ENCODE measurements at regions not wholly inside any gene's neighbourhood (a gene's known extent, or its start where the extent isn't known, plus 50 kb on each side); places are given as distances from the start of the nearest gene placed in this dataset.

- no peak for TF ChIP-seq CTCF (IDR thresholded peaks at IDR 0.05; ENCODE audit: low read depth, low read length)
- DNase-seq (ENCODE audit: extremely low read depth, low read depth): no peak
Measured at GRCh38 chr1:17885663-17886320, 130.7 kb downstream of the ACTL8 start.

DNA sequence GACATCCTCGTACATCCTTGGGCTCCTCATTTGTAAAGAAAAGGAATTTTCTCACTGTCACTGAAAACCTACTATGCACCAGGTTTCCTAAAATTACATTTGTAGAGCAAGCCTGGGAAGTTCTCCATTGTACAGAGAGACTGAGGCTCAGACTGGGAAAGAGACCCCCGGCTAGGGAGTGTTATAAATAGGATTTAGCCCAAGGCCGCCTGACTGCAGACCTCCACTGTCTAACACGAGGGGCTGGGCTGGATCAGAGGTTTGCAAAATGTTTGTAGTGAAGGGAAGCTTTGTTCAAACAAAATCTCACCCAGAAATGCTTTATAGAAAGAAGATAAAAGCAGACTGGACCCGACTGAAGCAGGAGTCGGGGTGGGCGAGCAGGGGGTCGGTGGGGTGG lies 131.3 kb downstream of the ACTL8 start:
- no peak for DNase-seq (ENCODE audit: extremely low read depth, low read depth)
- TF ChIP-seq CTCF (IDR thresholded peaks at IDR 0.05; ENCODE audit: low read depth, low read length): no peak

DNA sequence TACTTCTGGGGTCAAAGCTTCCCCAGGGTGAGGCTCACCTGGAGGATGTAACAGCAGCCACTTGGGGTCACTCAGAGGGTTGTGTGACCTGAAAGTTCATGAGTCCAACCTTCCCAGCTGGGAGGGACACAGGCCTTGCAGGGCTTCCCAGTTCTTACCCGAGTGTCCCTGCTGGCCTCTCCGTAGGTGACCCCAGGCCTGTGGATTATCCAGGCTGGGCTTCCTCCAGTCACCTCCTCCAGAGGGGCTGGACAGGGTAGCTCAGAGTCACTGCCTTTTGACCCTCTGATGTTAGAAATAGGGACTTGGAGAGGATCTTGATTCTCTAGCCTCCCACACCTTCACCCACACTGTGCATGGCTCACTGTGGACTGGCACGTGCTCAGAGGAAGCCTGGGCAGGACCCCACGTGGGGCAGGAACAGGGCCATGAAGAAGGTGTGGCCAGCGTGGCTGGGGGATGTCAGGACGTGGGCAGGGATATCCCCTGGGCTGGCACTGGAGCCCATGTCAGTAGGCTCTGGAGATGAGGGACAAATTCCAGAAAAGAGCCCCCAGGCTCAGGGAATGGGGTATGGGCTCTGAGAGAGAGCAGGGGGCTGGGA lies 131.8 kb downstream of the ACTL8 start:
- no peak for DNase-seq (ENCODE audit: extremely low read depth, low read depth)
- TF ChIP-seq CTCF (IDR thresholded peaks at IDR 0.05; ENCODE audit: low read depth, low read length): no peak

DNA sequence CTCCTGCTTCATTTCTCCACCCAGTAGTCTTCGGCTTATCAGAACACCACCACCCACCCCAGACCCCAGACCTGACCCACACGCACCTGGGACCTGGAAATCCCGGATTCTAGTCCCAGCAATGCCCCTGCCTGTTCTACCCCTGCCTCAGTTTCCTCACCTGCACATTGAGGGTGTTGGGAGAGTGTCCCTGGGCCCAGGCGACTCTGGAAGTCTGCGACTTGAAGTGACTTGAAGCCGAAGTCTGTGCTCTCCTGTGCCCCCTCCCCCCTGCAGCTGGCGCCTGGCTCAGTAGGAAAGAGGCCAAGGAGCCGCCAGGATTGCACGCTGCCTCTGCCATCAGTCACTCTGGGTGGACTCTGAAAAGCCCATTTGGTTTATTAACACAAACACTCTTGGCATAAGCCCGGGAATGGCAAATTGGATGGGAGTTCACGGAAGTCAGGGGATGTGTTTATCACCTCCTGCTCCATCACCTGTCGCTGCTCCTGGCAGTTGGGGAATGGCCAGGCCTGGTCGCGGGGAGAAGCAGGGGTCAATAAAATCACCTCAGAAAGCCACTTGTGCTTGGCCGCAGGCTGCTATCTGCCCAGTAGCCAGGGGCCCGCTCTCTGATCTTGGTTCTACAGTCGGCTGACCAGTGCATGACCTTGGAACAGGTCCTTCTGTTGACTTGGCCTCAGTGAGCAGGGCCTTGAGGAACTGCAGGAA lies 132.7 kb downstream of the ACTL8 start:
- DNase-seq (ENCODE audit: extremely low read depth, low read depth): no peak
- no peak for TF ChIP-seq CTCF (IDR thresholded peaks at IDR 0.05; ENCODE audit: low read depth, low read length)

- TF ChIP-seq CTCF (IDR thresholded peaks at IDR 0.05; ENCODE audit: low read depth, low read length): no peak
- DNase-seq (ENCODE audit: extremely low read depth, low read depth): no peak
Measured at GRCh38 chr1:17890056-17890814, 135.1 kb downstream of the ACTL8 start.

DNA sequence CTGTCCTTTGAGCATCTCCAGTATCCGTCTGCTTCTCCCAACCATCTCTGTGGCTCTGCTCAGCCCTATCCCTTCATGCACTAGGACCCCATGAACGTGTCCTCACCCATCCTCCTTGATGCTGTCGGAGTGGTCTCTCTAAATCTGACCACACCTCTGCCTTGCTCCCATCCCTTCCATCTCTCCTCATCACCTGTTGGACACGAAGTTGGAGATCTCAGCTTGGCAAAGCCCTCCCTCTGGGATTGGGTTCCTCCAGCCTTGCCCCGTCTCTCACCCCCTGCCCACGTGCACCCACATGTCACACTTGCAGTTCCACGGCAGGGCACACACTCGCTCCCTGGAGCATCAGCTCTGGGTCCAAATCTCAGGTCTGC lies 135.7 kb downstream of the ACTL8 start:
- no peak for TF ChIP-seq CTCF (IDR thresholded peaks at IDR 0.05; ENCODE audit: low read depth, low read length)
- DNase-seq (ENCODE audit: extremely low read depth, low read depth): no peak
